SU-DHL-6 (cell line): ENCODE measurements at regions not wholly inside any gene's neighbourhood (a gene's known extent, or its start where the extent isn't known, plus 50 kb on each side); places are given as distances from the start of the nearest gene placed in this dataset.

Experiments used
- EZH2phosphoT487 ChIP-seq: fragments of 200-600 bp; sonication (generic), shearing (Covaris generic); conservative IDR thresholded peaks from 2 replicates; pipeline ENCODE4 v1.6.1; 2018; ENCODE audit warnings: mild to moderate bottlenecking, antibody characterized with exemption, low read length, moderate library complexity, mixed read lengths
- TF ChIP-seq, protein P1 (sequence below): fragments of 200-600 bp; sonication (generic); IDR thresholded peaks from one replicate; pipeline ENCODE4 v1.5.1; 2017; ENCODE audit warnings: antibody characterized with exemption, mild to moderate bottlenecking, low read length, moderate library complexity; ENCODE audit not compliant: insufficient read depth, poor library complexity, severe bottlenecking

DNA sequence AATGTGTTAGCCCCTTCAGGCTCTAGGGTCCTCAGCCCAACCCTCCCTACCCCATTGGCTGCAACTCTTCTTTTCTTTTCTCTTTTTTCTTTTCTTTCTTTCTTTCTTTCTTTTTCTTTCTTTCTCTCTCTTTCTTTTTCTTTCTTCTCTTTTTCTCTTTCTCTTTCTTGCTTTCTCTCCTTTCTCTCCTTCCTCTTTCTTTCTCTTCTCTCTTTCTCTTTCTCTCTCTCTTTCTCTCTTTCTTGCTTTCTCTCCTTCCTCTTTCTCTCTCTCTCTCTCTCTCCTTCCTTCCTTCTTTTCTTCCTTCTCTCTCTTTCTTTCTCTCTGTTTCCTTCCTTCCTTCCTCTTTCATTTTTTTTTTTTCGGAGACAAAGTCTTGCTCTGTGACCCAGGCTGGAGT is 458.9 kb downstream of the TYW1 start:
- TF ChIP-seq, protein P1, sequence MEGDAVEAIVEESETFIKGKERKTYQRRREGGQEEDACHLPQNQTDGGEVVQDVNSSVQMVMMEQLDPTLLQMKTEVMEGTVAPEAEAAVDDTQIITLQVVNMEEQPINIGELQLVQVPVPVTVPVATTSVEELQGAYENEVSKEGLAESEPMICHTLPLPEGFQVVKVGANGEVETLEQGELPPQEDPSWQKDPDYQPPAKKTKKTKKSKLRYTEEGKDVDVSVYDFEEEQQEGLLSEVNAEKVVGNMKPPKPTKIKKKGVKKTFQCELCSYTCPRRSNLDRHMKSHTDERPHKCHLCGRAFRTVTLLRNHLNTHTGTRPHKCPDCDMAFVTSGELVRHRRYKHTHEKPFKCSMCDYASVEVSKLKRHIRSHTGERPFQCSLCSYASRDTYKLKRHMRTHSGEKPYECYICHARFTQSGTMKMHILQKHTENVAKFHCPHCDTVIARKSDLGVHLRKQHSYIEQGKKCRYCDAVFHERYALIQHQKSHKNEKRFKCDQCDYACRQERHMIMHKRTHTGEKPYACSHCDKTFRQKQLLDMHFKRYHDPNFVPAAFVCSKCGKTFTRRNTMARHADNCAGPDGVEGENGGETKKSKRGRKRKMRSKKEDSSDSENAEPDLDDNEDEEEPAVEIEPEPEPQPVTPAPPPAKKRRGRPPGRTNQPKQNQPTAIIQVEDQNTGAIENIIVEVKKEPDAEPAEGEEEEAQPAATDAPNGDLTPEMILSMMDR = no peak
- TF ChIP-seq EZH2phosphoT487 = no peak
